GM19455 (cell line): ENCODE measurements at regions not wholly inside any gene's neighbourhood (a gene's known extent, or its start where the extent isn't known, plus 50 kb on each side); places are given as distances from the start of the nearest gene placed in this dataset.

ENCODE experiments used
- ATAC-seq: cut with Tn5 transposase; IDR thresholded peaks from one replicate; pipeline ENCODE4 v1.9.1; 2021; ENCODE audit not compliant: unreplicated experiment

DNA sequence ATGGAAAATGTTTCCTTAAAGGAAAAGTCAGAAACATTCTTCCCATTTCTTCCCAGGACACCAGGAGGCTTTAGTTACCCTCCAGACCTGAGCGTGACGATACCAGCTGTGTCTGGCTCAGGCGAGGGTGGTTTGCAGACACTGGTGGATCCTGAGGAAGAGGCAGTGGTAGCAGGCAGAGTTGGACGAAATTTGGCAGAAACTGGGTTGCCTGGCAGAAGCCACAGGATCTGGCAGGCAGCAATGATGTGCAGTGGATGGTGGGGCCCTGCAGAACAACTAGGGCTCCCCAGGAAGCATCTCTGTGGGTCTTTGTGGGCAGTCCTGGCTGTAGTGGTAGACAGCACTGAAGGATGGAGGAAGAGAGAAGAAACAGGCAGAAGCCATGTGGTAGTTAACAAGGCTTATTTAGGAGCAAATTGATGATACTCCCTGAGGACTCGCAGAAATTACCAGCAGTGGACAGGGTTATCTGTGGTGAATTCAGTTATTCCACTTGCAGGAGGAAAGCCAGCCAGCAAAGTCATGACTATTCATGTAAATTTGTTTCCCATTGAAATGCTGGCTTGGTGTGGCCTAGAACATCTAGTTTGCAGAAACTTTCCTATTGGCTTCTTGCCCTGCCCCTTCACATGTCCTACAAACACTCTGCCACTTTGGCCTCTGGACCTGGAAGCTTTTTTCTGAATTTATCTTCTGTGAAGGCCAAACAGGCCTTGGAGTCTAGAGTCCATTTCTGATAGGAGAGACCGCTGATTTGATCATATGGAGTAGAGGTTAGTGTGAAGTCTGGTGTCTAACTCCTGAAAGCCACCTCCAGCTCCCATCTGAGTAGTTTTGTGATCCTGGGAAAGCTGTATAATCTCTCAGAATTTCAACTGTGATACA, 212.0 kb downstream of the DMRT2 start:
- no peak for ATAC-seq

DNA sequence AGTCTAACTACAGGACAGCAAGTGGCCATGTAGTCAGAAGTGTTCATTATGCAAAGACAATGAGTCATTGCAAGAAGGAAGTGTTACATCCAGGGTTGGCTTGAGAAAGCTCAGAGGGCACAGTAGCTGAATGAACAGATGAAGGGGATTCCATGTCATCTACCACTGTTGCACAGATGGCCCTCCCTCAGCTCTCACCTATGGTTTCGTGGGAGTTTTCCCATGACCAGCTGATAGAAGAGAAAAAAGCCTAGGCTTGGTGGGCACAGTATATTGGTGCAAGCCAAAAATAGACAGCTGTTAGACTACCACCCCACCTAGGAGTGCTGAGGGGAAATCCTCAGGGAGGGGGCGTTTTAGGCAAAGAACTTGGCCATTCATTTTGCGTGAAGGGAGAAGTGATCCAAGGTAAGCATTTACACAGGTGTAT, 217.0 kb downstream of the DMRT2 start:
- ATAC-seq = peak; percentile 72

- no peak for ATAC-seq
These were observed 217.4 kb downstream of the DMRT2 start for GRCh38 chr9:1267581-1267980.

DNA sequence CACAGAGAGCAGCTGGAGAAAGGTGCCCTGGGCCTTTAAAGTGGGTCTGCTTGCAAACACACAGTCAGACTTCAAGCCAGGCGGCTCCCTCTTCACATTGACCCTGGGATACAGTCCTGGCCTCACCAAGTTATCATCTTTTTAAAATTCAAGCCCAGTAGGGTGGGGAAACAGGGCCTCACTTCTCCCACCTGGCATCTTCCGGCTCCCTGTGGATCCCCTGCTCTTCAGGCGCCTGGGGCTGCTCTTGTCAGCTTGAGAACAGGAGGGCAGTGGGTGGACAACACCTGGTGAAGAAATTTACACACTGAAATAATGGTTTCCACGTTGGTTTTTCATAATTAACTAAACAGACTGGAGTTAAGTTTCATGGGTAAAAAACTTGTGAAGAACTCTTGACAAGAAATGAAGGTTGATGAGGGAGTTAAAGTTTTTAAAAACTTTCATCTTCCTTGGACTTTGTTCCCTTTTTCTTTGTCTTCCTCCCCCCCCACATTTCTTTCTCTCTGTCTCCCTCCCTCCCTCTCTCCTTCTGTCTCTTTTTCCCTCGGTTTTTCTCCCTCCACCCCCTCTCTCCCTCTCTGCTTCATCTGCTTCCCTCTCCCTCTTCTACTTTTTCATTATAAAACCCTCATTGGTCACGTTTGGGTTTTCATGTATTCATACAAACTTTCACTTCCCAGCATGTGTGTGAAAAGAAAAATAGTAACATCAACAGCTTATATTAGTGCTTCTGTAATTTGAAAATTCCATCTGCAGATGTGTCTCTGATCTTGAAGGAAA, 219.6 kb downstream of the DMRT2 start:
- ATAC-seq = no peak

DNA sequence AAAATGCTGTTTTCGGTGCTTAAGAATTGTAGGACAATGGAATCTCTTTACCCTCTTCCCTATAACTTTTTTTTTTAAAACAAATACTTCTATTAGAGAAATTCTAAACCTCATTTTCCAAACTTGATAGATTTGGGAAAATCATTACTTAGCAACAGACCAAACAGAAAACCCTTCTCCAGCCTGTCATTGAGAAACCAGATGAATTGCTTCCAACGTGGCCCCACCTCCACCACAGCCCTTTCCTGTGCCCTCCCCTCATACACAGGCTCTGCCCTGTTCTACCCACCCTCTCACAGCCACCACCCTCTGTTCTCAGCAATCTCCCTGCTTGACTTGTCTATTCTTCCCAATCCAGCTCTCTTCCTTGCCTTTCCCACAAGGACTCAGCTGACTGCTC, 221.2 kb downstream of the DMRT2 start:
- ATAC-seq = no peak

DNA sequence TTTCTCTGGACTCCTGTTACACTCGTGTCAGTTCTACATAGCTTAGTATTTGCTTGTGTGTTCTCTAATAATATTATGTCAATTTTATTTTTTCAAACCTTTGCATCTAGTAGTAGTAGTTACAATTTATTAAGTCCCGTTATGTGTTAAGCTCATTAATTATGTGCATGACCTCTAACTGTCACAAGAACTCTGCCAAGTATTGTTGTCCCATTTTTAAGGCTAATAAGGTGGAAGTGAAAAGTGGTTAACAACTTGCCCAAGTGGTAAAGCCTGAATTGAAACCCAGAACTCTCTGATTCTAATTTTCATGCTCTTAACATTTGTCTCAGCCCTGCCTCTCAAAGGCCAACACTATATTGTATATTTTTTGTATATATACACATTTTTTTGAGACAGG, 221.6 kb downstream of the DMRT2 start:
- ATAC-seq = no peak

- no peak for ATAC-seq
These were observed 222.3 kb downstream of the DMRT2 start for GRCh38 chr9:1272488-1272887.

DNA sequence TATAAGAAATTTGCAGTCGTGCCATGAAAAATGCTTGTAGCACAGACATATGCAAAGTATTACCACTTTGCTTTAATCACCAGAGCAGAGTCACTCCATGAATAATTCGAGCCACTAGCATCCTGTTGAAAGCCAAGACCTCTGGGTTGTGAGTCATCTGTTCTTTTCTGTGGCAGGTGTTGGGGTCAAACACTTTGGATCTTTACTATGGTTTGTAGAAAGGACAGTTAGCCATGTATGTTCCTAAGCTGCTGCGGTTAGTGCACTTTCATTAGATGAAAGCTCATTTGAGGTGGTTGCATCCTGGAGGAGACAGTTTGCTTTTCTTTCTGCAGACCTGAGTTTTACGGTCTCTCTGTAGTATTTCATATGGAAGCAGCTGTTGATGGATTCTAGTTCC, 223.7 kb downstream of the DMRT2 start:
- ATAC-seq = no peak

DNA sequence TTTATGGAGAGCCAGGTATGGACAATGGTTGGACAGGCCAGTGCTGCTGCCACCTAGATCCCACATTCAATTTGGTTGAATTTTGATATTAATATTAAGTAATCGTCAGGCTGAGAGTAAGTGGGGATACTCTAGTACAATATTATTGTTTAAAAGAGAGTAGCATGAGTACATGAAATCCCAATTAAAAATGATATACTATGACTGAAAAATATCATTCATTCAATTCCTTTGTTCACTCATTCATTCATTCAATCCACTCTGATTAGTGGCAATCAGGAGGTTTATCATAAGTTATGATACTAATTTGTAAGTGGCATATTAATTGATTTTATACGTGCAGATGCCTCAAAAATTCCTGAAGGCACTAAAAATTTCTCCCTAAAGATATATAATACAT, 224.2 kb downstream of the DMRT2 start:
- no peak for ATAC-seq

DNA sequence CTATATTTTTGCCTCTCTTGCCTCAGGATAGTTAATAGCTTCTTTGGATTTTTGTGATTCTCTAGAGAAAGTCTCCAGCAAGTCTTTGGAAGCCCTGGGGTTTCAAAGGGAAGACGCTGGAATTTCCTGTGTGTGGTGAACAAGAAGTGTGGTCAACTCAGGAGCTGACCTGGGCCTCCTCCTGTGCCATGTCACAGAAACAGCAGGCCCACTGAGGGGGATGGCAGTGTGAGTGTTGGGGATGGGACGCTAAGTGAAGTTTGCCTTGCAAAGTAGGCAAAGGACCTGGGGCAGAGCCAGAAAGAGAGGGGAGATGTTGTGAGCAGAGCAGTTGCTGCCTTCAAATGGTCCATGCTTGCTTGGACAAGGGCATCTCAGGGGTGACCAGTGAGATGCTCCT, 226.3 kb downstream of the DMRT2 start:
- ATAC-seq = no peak

GRCh38 chr9:1284727-1285126, 234.6 kb downstream of the DMRT2 start:
- no peak for ATAC-seq

DNA sequence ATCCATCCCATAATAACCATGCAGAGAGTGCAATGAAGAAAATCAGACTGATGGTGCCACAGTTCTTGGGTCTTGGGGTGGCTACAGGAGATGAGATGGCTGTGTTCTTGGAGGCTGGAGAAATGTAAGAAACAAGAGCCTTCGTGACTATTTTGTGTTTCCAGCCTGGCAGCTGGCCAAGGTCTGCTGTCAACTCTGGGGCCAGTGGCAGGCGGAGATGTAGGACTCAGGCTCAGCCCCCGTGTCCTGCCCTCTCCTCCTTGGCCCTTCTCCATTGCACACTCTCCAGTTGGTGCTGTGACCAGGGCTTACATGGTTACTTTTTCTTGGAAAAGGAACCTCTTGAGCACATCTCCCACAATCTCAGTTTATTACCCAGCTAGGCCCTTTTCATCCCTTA, 235.4 kb downstream of the DMRT2 start:
- ATAC-seq = no peak

GRCh38 chr9:1292384-1292783, 242.2 kb downstream of the DMRT2 start:
- ATAC-seq = no peak

- ATAC-seq = no peak
These were observed 244.6 kb downstream of the DMRT2 start for GRCh38 chr9:1294641-1295258.

GRCh38 chr9:1296331-1296730, 246.2 kb downstream of the DMRT2 start:
- ATAC-seq = no peak

- ATAC-seq = no peak
These were observed 247.9 kb downstream of the DMRT2 start for GRCh38 chr9:1298046-1298445.

- ATAC-seq = no peak
These were observed 250.8 kb downstream of the DMRT2 start for GRCh38 chr9:1300941-1301340.

DNA sequence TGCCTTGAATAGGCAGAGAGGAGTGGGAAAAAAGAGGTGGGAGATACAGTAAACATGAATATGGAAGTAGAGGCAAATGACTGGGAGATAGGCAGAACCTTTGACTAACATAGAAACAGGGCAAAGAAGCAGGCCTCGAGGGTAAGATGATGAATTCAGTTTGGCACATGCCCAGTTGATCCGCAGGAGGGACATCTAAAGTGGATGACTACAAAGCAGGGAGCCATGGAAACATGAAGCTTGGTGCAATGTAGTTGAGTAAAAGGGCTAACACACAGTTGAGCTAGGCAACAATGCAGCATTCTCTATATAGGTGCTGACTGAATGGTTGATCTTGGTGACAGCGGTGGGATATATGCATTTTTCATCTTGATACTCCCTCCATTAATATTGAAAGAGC, 253.8 kb downstream of the DMRT2 start:
- ATAC-seq = no peak

DNA sequence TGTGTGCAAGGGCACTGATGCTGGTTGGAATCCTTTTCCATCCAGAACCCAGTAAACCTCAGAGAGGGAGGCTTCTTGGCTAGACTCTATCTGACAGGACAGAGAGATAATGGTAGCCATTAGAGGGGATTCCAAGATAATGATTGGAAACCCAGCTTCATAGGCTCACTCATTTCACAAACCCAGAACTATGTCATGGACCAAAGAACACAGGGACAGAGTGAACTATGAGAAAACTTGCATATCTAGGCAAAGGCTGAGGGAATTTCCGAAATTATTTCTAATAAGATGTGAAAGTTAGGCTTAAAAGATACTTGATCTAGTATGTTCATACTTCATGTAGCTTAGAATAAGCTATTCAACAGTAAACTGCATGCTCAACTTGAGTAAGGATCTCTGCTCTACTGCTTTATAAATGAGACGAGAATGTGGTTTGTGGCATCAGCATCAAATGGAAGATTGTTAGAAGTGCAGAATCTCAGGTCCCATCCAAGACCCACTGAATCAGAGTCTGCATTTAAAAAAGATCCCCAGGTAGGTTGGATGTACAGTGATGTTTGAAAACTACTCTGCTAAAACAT, 261.4 kb downstream of the DMRT2 start:
- no peak for ATAC-seq

DNA sequence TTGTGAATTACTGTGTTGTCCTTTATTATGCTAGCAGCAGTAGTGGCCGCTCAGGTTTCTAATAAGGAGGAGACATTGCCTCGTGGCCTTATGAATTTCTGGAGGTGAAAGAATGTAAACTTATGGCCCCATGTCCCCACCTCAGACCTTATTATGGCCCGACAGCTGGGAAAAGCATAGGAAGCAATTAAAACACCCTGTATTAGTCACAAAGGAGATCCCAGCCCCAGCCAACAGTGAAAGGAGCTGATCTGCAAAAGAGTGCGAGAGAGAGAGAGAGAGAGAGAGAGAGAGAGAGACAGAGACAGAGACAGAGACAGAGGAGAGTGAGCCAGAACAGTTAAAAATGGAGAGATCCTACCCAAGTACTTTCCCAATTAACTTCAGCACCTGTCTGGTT, 269.3 kb downstream of the DMRT2 start:
- ATAC-seq = no peak

DNA sequence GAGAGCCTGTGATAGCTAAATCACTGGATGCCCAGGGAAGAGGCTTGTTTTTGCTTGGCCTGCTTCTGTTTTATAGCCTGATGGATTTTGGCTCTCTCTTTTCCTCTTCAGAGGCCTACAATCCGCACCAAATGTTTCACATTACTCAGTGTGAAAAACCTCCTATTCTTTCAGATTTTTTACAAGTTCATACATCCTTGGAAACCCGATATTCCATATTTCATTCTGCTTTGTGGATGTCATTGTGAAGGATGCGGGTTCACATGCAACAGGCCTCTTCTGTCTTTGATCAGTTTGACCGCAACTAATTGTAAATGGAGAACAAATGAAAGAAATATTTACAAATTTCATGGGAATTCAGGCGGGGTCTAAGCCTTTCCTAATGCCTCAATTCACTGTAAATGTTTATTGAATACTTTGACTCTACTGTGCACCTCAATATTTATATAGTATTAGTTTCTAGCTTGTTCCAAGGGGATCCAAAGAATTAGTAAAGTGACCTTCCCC, 269.9 kb downstream of the DMRT2 start:
- ATAC-seq = no peak
